DND-41 (cell line): ENCODE measurements at regions not wholly inside any gene's neighbourhood (a gene's known extent, or its start where the extent isn't known, plus 50 kb on each side); places are given as distances from the start of the nearest gene placed in this dataset.

Experiments
- CTCF ChIP-seq: IDR thresholded peaks from 2 replicates; pipeline ENCODE4 v1.5.1; 2012; ENCODE audit warnings: borderline replicate concordance, low read length, moderate library complexity, mild to moderate bottlenecking; ENCODE audit not compliant: poor library complexity, severe bottlenecking; ENCODE audit errors: extremely low read depth
- EZH2 ChIP-seq: IDR thresholded peaks from 3 replicates; pipeline ENCODE4 v1.6.1; 2012; ENCODE audit warnings: borderline replicate concordance, low read depth, mild to moderate bottlenecking, moderate library complexity, low read length, inconsistent platforms; ENCODE audit not compliant: severe bottlenecking

- TF ChIP-seq CTCF, result no peak
- TF ChIP-seq EZH2, result no peak
These were observed 828.4 kb upstream of the CHAC2 start for GRCh38 chr2:52939250-52939649.
